ENCODE measurements at regions not wholly inside any gene's neighbourhood (a gene's known extent, or its start where the extent isn't known, plus 50 kb on each side); places are given as distances from the start of the nearest gene placed in this dataset.

GRCh38 chr4:127521463-127521862 is 111.3 kb upstream of the INTU start:
- TF ChIP-seq CTCF (conservative IDR thresholded peaks at IDR 0.05 in 1 of 2, IDR thresholded peaks at IDR 0.05 in 1 of 2; ENCODE audit: low read depth in 1 of 2, low read length in 2 of 2), result no peak
- no peak for TF ChIP-seq EZH2 (IDR thresholded peaks at IDR 0.05; ENCODE audit: low read length, missing control alignments)

Data from fibroblast of lung (primary cell).